HG03558 (cell line): ENCODE measurements at regions not wholly inside any gene's neighbourhood (a gene's known extent, or its start where the extent isn't known, plus 50 kb on each side); places are given as distances from the start of the nearest gene placed in this dataset.

ENCODE experiments used
- ATAC-seq: cut with Tn5 transposase; IDR thresholded peaks from one replicate; pipeline ENCODE4 v1.9.1; 2021; ENCODE audit warnings: moderate number of reproducible peaks; ENCODE audit not compliant: unreplicated experiment; ENCODE audit errors: extremely low read depth

- ATAC-seq = no peak
Measured at GRCh38 chr6:23181356-23182110, 612.2 kb downstream of the HDGFL1 start.

- no peak for ATAC-seq
Measured at GRCh38 chr6:23183846-23184245, 614.5 kb downstream of the HDGFL1 start.

GRCh38 chr6:23184351-23184750, 615.0 kb downstream of the HDGFL1 start:
- ATAC-seq = no peak

GRCh38 chr6:23195487-23195886, 626.1 kb downstream of the HDGFL1 start:
- ATAC-seq = no peak

GRCh38 chr6:23199541-23199940, 630.2 kb downstream of the HDGFL1 start:
- ATAC-seq = no peak

- no peak for ATAC-seq
Measured at GRCh38 chr6:23200946-23201345, 631.6 kb downstream of the HDGFL1 start.

GRCh38 chr6:23202207-23202606, 632.8 kb downstream of the HDGFL1 start:
- ATAC-seq = no peak

- ATAC-seq = no peak
Measured at GRCh38 chr6:23212398-23212797, 643.0 kb downstream of the HDGFL1 start.

- ATAC-seq = no peak
Measured at GRCh38 chr6:23213193-23213592, 643.8 kb downstream of the HDGFL1 start.

GRCh38 chr6:23213651-23214050, 644.3 kb downstream of the HDGFL1 start:
- ATAC-seq = no peak

- no peak for ATAC-seq
Measured at GRCh38 chr6:23218751-23219150, 649.4 kb downstream of the HDGFL1 start.

GRCh38 chr6:23222724-23223123, 653.4 kb downstream of the HDGFL1 start:
- ATAC-seq = no peak

GRCh38 chr6:23224540-23224939, 655.2 kb downstream of the HDGFL1 start:
- no peak for ATAC-seq

- ATAC-seq = no peak
Measured at GRCh38 chr6:23228439-23229024, 659.2 kb downstream of the HDGFL1 start.

GRCh38 chr6:23243854-23244253, 674.5 kb downstream of the HDGFL1 start:
- ATAC-seq = no peak

- ATAC-seq = no peak
Measured at GRCh38 chr6:23244300-23244699, 674.9 kb downstream of the HDGFL1 start.

GRCh38 chr6:23245572-23245971, 676.2 kb downstream of the HDGFL1 start:
- ATAC-seq = no peak

- no peak for ATAC-seq
Measured at GRCh38 chr6:23246896-23247295, 677.5 kb downstream of the HDGFL1 start.

GRCh38 chr6:23250556-23250955, 681.2 kb downstream of the HDGFL1 start:
- ATAC-seq = no peak

GRCh38 chr6:23262864-23263263, 693.5 kb downstream of the HDGFL1 start:
- ATAC-seq = no peak

- ATAC-seq = no peak
Measured at GRCh38 chr6:23265270-23265669, 695.9 kb downstream of the HDGFL1 start.

GRCh38 chr6:23266536-23266935, 697.2 kb downstream of the HDGFL1 start:
- no peak for ATAC-seq
